Midbrain (tissue), 1 donor: ENCODE measurements at regions not wholly inside any gene's neighbourhood (a gene's known extent, or its start where the extent isn't known, plus 50 kb on each side); places are given as distances from the start of the nearest gene placed in this dataset.
"Not testable (repeated sequence)": the region's sequence is repeated elsewhere in the genome, so short reads cannot be mapped to it uniquely, and the experiment has no call there.

Experiments used
- DNase-seq: peaks from one replicate; lab custom pipeline; 2025; lab: John Stamatoyannopoulos, UW

DNA sequence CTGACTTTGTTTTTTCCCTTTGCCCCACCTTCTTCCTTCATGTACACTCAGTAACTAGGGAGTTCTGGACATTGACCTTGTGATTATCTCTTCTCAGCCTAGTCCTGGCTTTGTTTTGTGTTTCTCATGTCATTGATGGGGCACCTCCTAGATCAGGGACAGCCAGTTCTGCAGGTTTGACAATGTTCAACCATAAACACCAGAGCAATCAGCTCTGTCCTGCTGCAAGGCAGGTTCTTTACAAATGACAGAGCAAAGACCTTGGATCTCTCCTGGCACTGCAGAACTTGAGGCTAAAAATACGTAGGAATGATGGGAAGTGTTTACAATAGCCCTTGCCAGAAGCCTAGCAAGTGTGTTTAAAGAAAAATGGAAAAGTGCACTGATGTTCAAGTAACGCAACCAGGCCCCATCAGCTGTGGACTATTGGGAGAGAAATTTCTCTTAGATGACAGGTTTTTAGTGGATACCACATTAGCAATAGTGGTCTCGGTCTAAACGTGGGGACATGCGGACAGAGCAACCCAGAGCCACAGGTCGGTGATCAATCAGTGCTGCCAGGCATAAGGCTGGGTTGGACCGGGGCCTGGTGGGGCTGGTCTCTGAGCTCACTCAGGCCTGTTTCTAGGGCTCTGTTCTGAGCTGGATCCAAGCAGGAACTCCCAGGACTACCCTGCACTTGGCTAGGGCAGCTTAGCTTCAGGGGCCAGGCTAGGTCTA, 76.8 kb downstream of the SOWAHC start:
- DNase-seq = peak; percentile 3

DNA sequence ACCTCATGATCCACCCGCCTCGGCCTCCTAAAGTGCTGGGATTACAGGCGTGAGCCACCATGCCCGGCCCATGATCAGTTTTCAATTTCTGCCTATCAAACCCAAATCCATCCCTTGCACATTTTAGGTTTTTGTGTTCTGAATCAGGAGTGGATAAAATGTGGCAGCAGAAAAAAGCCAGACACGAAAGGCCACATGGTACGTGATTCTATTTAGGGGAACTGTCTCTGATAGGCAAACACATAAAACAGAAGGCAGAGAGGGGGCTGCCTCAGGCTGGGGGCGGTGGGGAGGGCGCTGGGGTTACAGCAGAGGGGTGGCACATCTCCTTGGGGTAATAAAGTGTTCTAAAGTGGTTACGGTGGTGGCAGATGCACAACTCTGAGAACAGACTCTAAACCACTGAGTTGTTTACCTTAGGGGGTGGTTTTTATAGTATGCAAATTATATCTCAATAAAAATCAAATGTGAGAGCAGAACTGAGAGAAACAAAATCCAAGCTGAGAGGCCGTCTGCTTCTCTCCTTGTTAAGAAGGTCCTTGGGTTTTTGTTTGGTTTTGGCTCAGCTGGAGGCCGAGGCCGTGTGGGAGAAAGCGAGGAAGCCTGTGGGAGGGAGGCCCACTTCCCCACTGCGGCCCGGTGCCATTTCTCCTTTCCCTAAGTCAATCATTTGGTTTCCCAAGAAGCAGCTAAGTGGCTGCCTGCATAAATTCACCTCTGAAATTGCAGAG, 78.0 kb downstream of the SOWAHC start:
- DNase-seq = no peak

DNA sequence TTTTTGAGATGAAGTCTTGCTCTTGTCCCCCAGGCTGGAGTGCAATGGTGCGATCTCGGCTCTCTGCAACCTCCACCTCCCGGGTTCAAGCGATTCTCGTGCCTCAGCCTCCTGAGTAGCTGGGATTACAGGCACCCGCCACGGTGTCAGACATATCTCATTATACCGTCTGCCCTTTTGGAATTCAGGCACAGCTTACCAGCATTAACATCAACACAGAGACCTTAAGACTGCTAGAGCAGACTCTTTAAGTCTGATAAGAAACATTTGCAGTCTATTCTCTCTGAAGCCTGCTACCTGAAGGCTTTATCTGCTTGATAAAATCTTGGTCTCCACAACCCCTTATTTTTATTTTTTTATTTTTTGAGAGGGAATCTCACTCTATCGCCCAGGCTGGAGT, 78.7 kb downstream of the SOWAHC start:
- DNase-seq = not testable (repeated sequence)

DNA sequence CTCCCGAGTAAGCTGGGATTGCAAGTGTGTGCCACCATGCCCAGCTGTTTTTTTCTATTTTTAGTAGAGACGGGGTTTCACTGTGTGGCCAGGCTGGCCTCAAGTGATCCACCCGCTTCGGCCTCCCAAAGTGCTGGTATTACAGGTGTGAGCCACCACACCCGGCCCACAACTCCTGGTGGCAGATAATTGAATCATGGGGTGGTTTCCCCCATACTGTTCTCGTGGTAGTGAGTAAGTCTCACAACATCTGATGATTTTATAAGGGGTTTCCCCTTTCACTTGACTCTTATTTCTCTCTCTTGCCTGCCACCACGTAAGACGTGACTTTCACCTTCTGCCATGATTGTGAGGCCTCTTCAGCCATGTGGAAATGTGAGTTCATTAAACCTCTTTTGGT, 79.1 kb downstream of the SOWAHC start:
- not testable (repeated sequence) for DNase-seq

DNA sequence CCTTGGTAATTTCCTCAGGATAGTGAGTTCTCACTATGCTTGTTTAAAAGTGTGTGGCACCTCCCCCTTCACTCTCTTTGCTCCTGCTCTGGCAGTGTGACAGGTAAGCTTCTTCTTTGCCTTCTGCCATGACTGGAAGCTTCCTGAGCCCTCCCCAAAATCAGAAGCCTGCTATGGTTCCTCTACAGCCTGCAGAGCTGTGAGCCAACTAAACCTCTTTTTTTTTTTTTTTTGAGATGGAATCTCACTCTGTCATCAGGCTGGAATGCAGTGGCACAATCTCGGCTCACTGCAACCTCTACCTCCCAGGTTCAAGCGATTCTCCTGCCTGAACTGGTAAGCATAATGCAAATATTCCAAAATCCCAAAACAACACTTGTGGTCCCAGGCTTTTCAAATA, 80.0 kb downstream of the SOWAHC start:
- no peak for DNase-seq

DNA sequence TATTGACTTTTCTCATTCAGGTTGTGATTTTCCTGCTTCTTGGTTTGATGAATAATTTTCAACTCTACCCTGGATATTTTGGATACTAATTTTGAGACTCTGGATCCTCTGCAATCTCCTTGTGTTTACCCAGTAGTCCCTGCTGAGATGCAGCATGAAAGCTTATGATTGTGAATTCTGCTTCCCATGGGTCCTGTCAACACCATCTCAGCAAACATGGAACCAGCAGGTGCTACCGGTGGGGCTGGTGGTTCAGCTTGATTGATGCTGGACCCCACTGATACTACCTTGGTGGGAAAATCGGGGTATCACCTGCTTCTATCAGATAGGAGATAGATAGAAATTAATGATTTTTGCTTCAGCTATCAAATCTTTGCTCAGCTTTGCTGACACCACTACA, 81.1 kb downstream of the SOWAHC start:
- DNase-seq = no peak

DNA sequence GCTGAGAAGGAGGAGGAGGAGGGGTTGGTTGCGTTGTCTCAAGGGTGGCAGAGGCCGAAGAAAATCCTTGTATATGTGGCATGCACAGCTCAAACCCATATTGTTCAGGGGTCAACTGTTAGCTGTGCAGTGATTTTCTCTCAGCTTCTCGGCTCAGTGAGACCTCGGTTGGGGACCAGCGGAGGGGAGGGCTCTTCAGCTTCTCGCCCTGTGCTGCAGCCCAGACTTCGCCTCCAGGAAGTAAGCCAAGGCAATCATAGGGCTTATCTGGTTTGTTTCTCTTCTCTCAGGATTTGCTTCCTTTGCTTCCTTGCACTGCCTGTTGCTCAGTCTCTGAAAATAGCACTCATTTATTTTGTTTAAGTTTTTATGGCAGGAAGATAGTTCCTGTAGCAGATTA, 85.5 kb downstream of the SOWAHC start:
- DNase-seq = no peak

DNA sequence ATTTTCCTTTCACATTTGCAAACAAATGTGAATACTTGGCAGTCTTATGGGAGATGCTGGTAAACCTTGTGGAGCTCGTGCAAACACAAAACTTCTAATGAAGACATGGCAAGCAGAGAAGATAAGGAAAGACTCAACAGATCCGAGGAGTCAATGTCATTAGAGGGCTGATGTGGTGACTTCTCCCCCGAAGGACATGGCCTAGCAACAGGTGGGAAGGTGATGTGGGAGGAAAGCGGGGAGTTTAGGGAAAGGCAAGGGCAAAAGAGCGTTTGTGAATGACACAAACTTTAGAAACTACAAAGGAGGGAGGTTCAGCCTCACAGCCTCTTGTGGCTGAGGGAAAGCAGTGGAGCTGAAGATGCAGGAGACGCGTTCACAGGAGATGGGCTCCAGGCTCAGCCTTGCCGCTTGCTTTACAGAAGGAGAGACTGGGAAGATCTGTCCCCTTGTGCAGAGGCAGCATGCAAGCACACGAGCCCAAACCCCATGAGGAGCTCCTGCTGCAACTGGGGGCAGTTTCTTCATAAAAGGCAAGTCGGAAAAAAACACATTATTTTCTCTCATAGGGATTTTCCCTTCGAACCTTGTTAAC, 86.6 kb downstream of the SOWAHC start:
- DNase-seq = no peak

DNA sequence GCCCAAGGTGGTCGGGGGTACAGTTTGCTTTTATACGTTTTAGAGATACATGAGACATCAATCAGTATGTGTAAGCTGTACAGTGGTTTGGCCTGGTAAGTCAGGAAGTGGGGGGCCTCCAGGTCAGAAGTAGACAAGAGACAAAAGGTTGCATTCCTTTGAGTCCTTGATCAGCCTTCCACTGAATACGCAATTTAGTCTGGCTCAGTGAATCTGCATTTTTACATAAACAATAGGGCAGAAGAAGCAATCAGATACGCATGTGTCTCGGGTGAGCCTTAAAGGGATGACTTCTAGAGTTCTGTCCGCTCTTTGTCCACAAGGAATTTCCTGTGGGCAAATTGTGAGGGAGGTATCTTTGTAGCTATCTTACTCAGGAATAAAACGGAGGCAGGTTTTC, 87.2 kb downstream of the SOWAHC start:
- DNase-seq = no peak

DNA sequence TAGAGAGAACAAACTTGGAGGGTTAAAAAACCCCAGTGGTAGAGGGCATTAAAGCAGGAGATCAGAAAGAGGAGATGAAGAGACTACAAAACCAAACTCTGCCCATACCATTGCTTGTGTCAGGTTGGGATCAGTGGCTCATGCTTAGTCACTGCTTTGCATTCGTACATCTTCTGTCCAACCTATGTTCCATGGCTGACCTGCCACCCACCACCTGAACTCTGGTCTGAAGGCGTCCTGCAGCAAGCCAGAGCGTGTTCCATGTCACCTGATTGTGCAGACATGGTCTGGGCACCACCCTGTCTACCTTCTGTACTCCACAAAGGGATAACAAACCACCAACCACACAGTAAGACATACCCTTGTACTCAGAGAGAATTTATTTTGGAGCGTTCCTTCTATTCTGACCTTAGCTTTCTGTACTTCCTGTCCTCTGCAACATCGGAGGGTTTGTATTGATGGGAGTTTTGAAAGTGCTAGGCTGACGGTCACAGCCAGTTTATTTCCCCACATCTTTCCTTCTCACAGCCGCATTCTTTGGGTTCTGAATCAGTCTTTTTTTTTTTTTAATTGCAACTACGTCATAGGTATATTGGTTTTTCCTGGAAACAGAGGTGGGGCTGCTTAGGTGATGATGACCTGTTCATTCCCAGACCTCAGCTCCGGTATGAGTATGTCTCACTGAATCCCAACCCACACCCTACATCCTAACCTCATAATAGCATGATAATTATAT, 88.3 kb downstream of the SOWAHC start:
- DNase-seq = no peak

DNA sequence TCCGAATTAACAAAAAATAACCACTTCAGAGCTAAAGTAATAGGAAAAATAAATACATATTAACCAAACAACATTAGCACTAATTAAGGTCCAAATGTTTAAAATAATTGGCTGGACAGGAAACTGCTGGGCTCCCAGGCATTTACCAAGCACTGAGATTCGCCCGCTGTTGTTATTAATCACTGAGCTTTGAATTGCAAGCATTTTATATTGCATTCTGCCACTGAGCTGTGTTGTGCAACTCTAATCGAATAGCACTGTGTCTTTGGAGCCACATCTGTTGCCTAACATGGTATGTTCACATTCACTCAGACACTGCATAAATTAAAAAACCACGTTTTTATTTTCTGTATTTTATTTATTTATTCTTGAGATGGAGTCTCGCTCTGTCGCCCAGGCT, 88.9 kb downstream of the SOWAHC start:
- DNase-seq = no peak

DNA sequence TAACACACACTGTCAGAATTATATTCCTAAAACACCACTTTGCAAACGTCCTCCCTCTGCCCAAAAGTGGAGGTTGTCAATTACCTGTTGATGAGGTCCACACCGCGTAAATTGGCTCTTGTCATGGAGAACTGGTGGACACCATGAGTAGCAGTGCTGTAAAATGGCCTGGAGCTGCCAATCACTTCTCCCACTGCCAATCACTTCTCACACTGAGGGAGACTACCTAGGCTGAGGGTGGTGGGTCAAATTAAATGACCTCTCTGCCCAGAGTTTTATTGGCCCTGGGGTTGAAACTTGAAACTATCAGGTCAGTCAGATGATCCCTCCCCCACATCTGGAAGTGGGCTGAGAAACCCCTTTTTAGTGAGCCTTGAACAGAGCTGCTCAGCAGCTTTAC, 89.6 kb downstream of the SOWAHC start:
- DNase-seq = no peak

DNA sequence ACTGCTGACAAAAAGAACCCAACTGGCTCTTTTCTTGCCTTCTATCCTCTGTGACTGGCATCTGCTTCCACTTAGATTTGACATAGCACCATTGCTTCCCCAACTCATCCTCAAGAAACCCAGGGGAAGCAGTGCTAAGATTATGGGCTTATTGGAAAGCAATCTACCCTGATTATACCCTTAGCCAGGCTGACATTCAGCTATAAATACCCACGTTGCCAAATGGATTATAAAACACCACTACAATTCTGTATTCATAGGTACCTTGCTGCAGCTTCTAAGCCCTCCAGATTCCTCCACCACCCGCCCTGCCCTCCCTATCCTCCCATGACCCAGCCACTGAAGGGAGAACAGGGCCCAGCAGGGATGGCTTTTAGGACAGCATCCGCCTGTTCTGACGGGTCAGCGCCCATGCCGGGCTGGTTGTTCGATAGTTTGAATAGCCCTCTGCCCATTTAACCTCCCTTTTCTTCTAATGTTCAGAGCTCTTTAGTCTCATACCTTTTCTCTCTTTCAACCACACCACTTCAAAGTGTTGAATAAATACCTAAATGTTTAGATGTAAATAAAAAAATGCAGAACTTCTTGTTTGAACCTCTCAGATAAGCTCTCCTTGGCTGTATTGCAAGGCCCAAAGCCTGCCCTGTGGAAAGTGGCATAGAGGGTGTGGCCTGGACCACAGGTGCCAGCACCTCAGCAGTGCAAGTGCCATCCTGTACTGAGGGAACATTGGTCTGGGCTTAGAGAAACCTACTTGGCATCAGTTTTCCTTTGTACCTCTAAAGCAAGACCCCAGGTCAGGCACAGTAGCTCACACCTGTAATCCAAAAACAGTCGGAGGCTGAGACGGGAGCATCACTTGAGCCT, 86.6 kb upstream of the RGPD5 start:
- DNase-seq = no peak

DNA sequence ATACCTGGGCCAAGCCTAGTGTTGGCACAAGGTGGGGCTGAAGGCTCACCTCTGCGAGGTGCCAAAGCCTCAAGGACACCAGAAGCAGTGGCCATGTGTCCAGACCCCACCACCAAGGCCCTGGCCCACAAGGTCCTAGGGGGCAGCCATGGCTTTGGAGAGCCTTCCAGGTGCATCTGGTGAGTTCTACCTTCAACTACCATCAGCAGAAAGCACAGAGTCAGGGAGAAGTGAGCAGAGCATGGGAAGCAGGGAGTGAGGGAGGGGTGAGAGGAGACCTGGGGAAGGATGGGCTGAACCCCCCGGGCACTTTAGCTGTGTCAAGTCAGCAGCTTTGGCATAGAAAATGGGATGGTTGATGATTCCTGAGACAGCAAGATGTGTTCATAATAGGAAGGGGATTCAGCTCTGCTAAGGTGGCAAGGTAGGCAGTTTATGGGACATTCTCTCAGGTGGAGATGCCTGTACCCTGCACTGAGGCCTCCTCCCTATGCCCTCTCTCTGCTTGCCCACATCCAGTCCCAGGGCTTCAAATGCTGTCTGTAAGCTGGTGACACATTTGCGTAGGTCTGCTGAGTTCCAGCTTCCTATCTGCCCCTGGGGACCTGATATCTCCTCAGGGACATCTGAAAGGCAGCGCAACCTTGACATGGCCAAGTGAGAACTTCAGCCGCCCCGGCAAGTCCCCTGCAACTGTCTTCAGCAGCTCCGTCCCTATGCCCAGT, 83.4 kb upstream of the RGPD5 start:
- no peak for DNase-seq

DNA sequence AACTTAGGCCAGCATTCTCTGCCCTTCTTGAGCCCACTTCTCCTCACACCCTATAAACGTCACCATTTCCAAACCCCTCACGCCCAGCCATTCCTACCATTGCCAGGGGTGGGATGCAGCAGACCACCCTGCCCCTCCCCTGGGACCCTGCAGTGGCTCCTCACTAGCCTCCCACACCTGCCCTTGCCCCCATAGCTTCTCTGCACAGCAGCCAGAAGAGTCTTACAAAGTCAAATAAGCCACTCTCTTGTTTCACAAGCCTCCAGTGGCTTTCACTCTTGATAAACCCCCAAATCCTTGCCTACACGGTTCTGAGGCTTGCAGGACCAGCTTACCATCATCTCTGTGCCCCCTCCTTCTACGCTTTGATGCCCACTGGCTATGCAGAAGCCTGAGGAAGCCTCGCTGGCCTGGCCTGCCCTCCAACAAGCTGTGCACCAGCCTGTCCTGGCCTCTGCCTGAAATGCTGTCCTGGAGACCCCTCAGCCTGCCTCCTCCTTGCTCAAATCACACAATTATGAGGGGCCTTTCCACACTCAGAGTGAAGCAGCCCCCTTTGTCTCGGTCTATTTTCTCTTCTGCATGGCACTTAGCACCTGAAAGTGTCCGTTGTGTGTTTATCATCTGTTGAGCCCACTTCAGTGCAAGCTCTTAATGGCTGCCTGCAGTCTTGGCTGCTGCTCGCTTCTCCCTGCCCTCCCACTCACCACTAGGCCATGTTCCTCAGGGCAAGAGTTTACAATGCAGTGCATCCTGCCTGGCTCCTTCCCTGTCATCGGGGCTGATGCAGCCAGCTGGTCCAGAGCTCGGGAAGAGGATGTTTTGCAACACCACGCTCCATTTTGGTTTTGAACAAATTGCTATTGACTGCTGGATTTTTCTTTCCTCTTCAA, 82.6 kb upstream of the RGPD5 start:
- DNase-seq = no peak

DNA sequence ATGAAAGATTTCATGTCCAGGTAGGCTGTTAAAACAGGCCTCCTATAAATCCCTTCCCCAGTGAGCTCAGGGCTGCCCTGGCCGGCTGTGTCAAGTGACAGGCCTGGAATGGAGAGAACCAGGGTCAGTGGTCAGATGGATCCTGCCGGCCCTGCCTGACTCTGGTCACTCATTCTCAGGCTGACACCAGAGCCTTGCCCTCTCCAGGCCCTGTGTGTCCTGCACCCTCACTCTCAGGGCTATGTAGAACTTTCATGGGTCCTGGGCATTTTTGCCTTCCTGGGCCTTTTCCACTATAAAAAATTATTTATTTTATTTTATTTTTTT, 82.0 kb upstream of the RGPD5 start:
- DNase-seq = no peak

DNA sequence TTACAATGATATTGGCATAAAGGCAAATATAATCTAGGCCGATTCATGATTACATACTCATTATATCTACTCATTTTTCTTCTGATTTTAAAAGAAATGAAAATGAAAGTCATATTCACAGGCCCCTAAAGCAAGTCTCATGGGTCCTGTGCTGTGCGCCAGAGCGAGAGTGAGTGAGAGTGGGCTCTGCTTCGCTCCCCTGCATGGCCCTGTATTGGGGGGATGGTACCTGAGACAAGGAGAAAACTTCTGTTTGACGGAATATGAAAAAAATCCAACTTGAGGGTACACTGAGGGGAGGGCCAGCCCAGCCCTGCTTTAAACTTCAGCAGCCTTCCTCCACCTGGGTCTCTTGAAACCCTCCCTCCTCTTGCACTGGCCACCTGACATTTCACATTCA, 81.4 kb upstream of the RGPD5 start:
- DNase-seq = no peak

DNA sequence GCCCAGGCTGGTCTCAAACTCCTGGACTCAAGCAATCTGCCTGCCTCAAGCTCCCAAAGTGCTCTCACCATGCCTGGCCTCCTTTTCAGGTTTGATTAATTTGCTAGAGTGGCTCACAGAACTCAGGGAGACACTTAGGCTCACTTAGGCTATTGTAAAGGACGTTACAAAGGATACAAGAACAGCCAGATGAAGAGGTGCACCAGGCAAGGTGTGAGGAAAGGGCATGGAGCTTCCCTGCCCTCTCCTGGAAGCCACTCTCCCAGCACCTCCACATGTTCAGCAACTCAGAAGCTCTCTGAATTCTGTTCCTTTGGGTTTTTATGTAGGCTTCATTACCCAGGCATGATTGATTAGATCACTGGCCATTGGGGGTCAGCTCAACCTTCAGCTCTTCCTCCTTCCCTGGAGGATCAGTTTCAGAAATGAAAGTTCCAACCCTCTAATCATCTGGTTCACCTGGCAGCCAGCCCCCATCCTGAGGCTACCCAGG, 78.7 kb upstream of the RGPD5 start:
- no peak for DNase-seq

DNA sequence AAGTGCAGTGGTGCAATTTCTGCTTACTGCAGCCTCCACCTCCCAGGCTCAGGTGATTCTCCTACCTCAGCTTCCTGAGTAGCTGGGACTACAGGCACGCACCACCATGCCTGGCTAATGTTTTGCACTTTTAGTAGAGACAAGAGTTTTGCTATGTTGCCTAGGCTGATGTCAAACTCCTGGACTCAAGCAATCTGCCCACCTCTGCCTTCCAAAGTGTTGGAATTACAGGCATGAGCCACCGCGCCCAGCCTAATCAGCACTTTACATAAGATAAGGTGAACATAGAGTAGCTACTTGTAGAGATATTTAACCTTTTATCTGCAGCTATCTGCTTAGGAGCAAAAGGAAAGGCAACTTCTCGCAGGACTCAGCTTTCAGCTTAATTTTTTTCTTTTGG, 77.5 kb upstream of the RGPD5 start:
- DNase-seq = not testable (repeated sequence)

DNA sequence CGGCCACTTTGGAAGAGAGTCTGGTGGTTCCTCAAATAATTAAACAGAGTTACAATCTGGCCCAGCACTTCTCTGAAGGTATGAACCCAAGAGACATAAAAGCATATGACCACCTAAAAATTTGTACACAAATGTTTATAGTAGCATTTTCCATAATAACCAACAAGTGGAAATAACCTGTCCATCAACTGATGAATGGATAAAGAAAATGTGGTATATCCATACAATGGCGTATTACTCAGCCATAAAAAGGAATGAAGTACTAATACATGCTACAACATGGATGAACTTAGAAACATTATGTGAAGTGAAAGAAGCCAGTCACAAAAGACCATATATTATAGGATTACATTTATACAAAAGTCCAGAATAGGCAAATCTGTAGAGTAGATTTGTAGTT, 76.0 kb upstream of the RGPD5 start:
- DNase-seq = no peak
